CD4-positive, alpha-beta T cell treated with Interleukin-10 for 1 hour (primary cell): ENCODE measurements at regions not wholly inside any gene's neighbourhood (a gene's known extent, or its start where the extent isn't known, plus 50 kb on each side); places are given as distances from the start of the nearest gene placed in this dataset.
A peak's percentile ranks its signal among the peaks of the same experiment; 100 is the strongest.
"Not testable (repeated sequence)": the region's sequence is repeated elsewhere in the genome, so short reads cannot be mapped to it uniquely, and the experiment has no call there.

Experiments used
- DNase-seq: peaks from one replicate; pipeline ENCODE4 v3.0.0-alpha.2; 2020

DNA sequence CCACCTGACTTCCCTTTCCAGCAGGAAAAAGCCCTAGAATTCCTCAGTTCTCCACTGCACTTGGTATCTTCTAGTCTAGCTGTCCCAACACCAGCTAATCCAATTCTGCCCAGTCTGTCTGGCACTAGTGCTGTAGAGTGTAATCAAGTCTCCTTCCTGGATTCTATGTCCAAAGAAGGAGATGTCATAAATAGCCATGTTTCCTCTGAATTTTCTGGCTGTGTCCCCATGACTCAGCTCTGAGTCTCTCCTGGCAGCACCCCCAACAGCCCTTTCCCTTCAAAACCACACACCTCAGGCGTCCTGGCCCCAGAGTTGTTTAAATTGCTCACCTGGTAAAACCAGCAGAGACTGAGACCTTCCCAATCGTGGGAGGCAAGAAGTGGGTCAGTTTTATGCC, 197.2 kb downstream of the GRXCR1 start:
- DNase-seq, result no peak

DNA sequence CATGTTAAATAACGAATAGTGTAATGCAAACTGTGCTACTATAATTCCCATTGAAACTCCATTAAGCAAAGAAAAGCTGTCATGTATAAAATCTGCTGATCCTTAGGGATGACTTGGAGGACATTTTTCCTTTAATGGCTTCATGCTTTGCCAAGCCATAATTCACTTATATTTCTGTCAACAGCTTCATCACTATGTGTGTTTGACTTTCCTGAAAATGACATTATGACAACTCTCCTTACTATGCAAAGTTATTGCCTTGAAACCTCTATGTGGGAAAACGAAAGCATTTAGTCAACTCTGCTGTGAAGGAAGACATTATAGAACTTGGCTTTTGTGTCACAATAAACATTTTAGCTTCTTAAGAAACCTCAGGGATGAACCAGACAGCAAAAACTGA, 210.5 kb downstream of the GRXCR1 start:
- no peak for DNase-seq

DNA sequence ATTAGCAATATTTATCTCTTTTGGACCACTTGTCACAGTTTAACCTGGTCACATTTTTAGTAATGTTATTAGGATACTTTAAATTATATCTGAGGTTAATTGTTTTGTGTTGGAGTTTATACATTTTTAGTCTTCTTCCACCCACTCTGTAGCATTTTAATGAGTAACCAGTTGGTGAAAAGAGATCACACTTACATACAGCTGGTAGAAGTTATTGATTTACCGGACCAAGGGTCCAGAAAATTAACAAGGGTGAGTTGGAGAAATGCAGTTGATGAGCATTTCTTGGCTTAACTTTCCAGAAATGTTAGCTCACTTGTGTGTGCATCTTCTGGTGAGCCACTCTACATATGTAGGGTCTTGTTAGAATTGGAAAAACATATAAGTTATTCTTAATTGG, 219.6 kb downstream of the GRXCR1 start:
- DNase-seq, result no peak

DNA sequence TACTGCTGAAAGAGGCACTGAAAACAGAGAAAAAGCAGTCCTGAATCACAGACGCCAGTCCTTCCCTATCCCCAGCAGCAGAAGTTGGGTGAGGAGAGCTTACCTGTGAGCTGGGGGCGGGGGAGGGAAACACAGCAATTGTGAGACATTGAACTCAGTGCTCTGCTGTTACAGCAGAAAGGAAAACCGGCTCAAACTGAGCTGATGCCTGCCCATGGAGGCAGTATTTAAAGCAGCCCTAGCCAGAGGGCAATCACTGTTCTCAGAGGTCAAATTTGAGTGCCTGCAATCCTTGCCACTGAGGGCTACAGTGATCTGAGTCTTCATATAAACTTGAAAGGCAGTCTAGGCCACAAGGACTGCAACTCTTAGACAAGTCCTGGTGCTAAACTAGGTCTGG, 220.7 kb downstream of the GRXCR1 start:
- no peak for DNase-seq

DNA sequence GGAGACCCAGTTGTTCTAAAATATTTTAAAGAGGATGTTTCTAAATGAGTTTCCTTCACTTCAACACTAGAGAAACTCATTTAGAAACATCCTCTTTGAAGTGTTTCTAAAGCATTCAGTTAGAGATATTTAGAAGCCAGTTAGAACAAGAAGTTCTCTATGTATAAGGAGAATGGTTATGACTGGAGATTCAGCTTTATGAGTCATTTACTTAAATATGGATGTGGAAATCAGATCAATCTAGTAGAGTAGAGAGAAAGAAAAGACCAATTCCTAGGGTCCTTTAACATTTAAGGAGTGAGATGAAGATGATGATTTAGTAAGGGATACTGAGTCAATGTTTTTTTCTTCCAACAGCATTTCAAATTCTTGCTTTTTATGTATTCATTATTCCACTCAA, 234.1 kb downstream of the GRXCR1 start:
- no peak for DNase-seq

DNA sequence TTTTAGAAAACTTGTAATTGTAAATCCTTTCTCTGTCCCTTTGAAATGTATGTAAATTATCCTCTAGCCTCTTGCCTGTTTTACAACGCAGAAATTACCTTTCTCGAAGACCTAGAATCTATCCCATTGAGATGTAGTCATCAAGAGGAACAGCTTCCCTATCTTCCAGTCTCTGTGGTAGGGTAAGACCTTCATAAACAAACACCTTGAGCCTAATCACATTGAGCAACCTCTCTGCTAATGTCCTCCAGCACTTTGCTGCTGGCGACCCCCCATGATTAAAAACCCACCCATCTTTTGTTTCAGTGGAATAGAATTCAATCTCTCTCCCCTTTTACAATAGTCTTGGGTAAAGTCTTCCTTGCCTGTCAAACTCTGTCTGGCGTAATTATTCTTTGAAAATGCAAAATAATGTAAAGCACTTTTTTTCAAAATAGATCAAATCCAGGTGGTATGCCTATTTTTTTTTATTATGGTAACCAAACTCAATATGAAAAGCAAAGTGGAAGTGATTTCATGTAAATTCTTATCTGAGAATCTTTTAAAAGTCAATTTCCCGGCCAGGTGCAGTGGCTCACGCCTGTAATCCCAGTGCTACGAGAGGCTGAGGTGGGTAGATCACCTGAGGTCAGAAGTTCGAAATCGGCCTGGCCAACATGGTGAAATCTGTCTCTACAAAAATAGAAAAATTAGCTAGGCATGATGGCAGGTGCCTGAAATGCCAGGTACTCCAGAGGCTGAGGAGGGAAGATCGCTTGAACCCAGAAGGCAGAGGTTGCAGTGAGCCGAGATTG, 237.9 kb downstream of the GRXCR1 start:
- no peak for DNase-seq

DNA sequence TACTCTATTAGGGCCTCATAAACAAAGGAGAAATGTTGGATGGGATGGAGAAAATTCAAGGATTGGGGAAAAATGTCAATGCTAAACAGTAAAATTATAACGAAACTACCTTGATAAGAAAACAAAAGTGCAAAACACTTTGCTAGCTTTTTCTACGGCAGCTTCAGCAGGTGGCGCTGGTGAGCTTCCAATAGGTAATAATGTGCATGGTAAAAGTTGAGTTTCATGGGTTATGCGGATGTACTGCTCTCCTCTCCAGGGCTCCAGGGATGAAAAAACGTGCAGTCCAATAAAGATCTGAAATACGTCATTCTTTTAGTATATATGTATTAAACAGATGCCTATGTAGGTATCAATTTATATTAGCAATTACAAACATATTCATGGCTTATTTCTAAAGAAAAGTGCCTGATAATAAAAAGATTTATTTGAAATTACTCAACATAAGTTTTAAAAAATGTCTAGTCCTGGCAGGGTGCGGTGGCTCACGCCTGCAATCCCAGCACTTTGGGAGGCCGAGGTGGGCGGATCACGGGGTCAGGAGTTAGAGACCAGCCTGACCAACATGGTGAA, 239.6 kb downstream of the GRXCR1 start:
- peak; percentile 15 for DNase-seq

DNA sequence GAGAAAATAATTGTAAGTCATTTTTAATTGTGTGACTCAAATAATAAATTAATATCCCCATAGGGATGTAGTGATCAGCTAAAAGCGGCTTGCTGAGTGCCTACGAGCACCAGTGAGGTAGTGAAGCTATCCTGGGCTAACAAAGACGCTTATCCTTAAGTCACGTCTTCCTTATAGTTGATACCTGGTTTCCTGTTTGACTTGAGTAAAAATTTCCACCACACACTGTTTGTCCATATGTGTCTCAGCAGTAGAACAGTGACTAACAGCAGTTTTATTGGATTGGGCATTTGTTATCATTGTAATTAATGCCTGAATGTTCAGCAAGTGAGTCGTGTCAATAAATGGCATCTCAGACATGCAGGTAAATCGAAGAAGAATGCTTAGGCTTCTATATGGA, 241.1 kb downstream of the GRXCR1 start:
- no peak for DNase-seq

DNA sequence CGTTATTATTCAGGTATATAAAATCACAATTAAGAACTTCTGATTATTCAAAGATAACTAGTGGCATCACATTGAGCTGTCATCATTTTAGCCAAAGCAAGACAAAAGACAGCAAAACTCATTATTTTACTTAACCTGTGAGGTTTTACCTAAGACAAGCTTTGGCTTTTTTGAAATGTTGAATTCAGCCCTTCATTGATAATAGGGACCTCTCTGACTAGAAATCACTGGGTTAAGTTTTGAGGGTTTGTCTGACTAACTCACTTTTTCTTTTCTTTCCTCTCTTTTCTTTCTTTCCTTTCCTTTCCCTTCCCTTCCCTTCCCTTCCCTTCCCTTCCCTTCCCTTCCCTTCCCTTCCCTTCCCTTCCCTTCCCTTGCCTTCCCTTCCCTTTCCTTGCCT, 244.2 kb downstream of the GRXCR1 start:
- no peak for DNase-seq

DNA sequence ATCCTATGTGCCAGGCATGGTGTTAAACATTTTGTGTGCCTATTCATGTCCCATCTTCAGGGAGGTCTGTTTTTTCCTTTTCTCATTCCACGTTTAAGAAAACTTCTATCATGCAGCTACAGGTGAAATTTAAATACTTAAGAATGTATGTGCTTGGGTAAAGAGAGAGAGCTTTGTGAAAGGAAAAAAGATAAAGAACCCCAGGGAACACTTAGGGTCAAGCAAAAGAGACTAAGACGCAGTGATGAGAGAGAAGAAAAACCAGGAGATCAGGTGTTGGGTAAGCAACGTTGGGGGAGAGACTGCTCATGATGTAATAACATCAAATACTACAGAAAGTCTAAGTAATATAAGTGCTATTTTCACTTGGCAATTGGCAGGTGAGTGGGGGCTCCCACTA, 253.7 kb downstream of the GRXCR1 start:
- DNase-seq, result no peak

DNA sequence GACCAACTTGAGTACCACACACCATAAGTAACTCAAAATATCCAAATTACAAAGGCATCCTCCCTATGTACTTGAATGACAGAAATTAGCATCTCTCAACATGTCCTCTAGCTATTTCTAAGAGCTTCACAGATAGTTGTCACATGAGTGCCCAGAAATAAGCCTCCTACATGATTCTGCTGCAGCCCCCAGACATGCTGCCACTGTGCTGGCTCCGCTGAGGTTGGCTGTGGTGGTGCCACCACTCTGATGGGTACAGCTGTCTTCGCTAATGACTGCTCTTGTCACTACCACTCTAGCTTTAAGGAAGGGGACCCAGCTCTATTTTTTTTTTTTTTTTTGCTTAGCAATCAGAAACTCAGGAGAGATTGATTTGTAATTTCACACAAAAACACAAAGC, 256.0 kb downstream of the GRXCR1 start:
- no peak for DNase-seq

DNA sequence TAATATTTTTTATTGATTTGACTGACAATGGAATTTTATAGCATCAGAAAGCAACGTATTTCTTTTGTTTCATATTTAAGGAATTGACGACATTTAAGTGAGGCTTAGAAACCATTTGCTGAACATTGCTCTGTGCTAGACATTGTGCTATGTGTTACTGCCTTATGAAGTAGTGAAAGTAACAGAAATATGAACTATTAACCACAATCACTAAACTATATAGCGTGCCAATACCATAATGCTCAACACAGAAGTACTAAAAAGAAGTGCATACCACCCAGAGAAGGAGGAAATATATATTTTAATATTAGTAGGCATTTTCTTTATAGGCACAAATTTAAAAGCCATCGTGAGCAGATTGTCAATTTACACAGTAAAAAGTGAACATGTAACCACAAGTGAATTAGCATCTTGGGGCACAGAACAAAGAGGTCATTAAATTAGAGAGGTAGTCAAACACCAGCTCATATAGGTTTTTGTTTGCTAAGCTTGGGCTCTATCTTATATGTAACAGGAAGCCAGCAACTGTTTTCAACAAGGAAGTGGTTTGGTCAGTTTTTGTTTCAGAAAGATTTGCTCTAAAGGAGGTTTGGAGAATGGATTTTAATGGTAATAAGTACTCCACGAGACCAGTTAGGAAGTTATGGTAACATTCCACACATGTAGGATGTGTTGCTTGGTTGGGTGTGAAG, 270.7 kb downstream of the GRXCR1 start:
- DNase-seq, result no peak

DNA sequence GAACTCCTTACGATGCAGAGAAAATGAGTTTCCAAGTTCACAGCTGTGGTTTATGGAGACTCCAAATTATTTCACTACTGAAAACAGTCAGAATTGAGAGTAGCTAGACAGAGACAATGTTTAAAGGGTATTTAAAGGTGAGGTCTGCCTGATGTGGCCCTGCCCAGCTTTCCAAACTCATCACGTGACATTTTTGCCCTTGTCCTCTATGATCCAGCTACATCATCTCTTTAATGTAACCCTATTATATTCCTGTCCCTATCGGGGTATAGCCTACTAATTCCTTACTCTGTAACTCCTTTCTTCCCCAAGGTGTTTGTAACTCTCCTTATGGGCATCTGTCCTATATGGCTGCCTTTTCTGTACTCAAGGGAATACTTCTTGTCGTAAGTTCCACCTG, 297.2 kb downstream of the GRXCR1 start:
- no peak for DNase-seq

DNA sequence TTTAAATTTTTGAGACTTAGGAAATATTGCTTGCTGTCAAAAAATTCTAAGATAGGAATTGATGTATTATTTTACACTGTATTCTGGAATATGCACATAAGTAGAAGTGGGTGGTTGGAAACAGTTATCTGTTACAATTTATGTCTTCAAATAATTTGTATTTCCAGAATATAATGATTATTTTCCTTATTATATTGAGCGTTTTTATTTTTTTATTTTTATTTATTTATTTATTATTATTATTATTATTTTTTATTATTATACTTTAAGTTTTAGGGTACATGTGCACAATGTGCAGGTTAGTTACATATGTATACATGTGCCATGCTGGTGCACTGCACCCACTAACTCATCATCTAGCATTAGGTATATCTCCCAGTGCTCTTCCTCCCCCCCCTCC, 320.1 kb downstream of the GRXCR1 start:
- DNase-seq, result not testable (repeated sequence)

DNA sequence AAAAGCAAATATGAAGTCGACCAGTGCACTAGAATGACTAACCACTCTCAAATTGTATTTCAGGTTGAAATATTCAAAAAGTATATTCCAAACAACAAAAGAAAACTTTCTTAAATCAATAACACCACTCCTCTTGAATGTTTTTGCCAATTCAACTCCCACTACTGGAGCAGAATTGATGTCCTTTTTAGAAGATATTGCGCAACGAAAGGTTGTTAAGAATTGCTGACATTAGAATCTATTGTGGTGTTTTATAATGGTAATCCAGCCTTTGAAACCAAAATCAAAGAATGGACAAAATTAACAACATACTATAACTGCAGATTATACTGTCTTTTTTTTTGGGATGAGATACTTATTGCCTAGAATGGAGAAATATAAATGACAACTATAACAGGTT, 331.3 kb downstream of the GRXCR1 start:
- no peak for DNase-seq

DNA sequence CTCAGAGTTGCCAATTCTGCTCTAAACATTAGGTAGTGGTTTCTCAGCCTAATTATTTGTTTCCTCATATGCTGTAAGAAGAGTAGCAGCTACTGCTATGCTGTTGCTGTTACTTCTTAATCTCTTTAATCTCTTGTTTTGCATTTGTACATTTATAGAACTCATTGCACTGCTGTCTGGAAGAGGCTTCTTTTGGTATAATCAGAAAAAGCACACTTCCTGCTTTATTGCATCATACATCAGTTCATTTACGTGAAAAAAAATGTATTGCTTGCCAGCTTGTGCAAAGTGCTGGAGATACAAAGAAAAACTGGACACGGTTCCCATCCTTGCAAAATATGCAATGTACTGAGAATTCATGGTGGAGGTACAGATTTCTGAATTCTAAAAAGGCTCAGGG, 332.0 kb downstream of the GRXCR1 start:
- no peak for DNase-seq

DNA sequence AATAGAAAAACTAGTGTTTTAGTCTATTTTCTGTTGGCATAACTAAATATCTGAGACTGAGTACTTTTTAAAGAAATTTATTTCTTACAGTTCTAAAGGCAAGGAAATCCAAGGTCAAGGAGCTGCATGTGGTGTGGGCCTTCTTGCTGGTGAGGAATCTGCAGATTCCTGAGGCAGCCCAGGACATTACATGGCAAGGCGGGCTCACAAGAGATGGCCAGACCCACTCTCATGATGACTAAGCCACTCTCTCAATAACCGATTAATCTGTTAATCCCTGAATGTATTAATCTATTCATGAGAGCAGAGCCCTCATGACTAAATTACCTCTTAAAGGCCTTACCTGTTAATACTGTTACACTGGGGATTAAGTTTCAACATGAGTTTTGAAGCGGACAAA, 340.8 kb downstream of the GRXCR1 start:
- no peak for DNase-seq

DNA sequence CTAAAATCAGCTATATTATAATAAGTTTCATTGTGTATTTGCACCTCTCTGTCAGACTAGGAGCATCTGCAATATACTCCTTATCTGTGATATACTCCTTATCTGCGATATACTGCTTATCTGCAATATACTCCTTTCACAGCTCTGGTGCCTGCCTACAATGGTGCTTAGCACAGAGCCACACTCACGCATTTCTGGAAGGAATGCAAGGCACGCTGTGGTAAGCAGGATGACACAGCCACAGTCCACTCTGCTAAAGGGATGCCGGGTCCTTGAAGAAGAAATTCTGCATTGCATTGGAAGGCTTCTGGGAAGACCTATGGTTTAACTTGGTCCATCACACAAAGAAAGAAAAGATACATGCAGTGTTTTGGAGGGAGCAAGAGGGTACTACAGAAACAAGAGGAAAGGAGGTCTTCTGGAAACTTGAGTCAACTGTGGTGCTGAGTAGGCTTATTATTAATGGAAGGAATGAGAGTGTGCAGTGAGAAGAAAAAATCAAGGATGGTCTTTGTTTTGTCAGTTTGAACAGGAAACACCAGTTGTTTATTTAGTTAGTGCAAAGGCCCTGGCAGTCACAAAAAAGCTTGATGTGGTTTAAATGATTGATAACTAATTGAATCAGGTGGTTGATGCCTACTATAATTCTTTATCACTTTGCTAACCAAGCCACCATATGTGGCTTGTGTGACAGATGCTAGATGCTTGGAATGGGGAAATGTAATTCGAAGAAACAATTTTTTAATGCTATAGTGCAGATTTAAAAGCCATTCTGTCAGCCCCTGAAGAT, 342.3 kb downstream of the GRXCR1 start:
- no peak for DNase-seq

DNA sequence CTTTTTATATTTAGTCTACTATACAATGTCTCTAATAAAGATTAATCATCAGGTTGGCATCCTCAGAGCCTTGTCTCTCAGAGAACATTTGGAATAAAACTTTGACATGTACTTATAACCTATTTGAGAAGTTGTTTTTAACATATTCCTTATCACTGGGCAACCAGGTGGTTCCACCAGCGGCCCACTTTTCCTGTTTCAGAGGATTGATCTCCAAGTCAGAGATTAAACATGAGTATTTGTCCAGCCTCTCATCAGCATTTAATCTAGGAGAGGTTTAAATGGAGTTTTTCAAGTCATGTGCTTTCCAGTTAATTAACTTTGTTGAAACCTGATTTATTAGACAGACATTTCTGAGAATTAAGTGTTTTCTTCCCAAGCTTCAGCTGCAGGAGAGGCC, 345.5 kb downstream of the GRXCR1 start:
- DNase-seq, result no peak

DNA sequence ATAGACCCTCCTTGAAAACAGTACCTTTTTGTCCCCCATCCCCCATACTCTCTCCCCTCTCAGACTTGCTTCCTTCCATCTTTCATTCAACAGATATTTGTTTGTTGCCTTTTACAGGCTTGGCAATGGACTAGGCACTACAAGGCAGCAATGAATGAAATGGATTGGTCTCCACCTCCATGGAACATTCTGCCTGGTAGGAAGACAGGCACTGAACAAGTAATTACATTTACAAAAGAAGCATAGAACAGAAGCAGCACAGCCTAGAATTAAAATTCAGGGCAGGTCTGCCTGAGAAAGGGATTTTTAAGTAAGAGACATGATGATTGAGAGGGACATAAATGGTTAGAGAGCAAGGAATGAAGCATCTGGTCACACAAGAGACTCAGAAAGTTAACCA, 346.1 kb downstream of the GRXCR1 start:
- no peak for DNase-seq

DNA sequence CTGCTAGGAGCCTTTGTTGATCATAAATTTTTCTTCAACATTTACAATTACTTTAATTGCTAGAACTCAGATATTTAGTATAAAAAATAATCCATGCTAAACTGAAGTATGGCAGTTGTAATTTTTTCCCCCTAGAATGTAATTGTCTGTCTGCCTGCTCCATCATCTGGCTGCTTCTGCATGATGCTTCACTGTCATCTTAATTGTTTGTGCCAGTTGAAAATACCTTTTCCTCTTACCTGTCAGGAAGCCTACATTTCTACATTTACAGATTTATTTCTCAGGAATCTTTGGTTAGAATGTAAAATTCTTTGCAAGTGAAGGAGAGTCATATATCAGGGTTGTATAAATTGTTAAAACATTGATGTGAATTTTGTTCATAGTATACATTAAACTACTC, 348.6 kb downstream of the GRXCR1 start:
- no peak for DNase-seq

DNA sequence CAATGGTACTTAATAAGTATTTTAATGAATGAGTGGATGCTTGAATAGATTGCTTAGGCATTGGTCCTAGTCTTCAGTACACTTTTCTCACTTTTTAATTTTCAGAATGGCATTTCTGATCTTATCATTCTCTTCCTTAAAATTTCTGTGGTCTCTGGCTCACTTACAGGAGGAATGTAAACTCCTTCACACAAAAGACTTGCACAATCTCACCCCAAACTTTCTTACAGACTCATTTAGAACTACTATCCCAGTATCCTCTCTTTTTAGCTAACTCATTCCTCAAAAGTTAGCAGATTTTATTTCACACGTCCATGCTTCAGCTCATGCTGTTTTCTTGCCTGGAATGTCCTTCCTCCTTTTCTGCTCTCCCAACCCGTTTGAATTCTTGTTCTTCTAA, 350.1 kb downstream of the GRXCR1 start:
- no peak for DNase-seq

DNA sequence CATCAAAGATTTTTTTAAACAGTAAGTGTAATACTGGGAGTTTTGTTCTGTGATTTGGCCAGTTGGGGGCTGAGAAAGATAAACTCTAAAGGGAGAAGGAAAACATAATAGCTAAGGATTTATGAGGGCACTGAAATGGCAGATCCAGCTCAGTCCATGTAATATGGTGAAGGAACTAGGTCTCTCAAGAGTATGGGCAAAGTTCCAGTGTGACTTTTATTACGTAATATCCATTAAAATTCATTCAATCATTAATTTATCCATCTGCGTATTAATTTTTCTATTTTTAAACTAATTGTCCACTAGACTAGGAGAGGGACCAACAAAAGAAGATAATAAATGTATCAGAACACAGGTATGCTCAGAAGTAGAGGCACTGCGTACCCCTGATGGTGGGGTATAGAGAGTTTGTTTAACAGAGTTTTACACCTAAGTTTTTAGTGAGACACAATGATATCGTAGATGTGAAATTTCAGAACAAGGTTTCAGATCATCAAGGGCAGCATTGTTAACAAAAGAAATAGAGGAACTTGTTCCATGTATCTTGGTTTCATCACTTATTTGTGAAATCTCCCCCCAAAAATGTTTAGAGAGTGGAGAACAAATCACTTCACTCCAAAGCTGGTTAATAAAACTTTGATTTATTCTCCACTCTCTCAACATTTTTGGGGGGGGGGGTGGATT, 351.1 kb downstream of the GRXCR1 start:
- DNase-seq, result no peak
